ENCODE measurements at regions not wholly inside any gene's neighbourhood (a gene's known extent, or its start where the extent isn't known, plus 50 kb on each side); places are given as distances from the start of the nearest gene placed in this dataset.

- no peak for DNase-seq (ENCODE audit: low read depth)
- no peak overlapping the region for H3K4me3 ChIP-seq (ENCODE audit: low read depth, low read length)
- TF ChIP-seq CTCF (IDR thresholded peaks at IDR 0.05; ENCODE audit: insufficient read depth, low read length) = no peak
Observed at GRCh38 chr10:128697437-128697836, 571.2 kb upstream of the MKI67 start.

DNA sequence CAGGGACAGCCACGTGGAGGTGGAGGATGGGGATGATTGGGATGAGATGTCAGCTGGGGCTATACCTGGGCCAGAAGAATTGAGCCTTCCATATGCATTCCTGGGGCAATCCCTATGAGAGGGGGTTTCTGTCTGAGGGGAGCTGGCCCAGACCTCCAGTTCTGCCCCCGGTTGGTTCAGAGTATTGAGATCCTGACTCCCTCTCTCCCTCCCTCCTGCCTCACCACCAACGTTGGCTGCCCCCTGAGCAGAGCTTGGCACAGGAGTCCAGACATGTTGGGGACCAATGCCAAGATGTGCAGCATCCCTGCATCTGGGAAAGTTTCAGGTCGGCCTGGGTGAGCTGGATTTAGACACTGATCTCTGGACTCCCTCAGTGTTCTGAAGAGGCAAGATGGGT lies 575.2 kb upstream of the MKI67 start:
- no peak for TF ChIP-seq CTCF (IDR thresholded peaks at IDR 0.05; ENCODE audit: insufficient read depth, low read length)
- no peak overlapping the region for H3K4me3 ChIP-seq (ENCODE audit: low read depth, low read length)
- DNase-seq (ENCODE audit: low read depth) = no peak

- no peak for TF ChIP-seq CTCF (IDR thresholded peaks at IDR 0.05; ENCODE audit: insufficient read depth, low read length)
- no peak overlapping the region for H3K4me3 ChIP-seq (ENCODE audit: low read depth, low read length)
- DNase-seq (ENCODE audit: low read depth) = no peak
Observed at GRCh38 chr10:128701837-128702236, 575.6 kb upstream of the MKI67 start.

- no peak overlapping the region for H3K4me3 ChIP-seq (ENCODE audit: low read depth, low read length)
- DNase-seq (ENCODE audit: low read depth) = no peak
- TF ChIP-seq CTCF (IDR thresholded peaks at IDR 0.05; ENCODE audit: insufficient read depth, low read length) = no peak
Observed at GRCh38 chr10:128704716-128705115, 578.5 kb upstream of the MKI67 start.

- no peak for DNase-seq (ENCODE audit: low read depth)
- H3K4me3 ChIP-seq (ENCODE audit: low read depth, low read length) = no peak overlapping the region
- TF ChIP-seq CTCF (IDR thresholded peaks at IDR 0.05; ENCODE audit: insufficient read depth, low read length) = no peak
Observed at GRCh38 chr10:128708182-128708581, 582.0 kb upstream of the MKI67 start.

DNA sequence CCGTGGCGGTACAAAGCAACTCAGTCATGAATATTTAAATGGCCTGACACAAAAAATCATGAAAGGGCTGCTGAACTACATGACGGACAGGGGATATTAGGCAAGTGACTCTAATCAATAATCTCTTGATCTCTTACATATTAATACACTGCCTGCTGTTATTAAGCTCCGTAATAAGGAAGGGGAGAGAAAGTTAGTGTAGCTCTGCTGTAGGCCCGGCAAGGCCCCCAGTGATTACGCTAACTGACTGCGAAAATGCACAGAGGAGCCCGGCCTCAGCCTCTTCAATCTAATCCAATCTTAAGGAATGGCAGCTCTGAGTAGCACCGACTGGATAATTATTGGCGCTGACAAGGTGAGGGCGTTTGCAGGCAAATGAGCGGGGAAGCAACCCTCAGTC lies 583.5 kb upstream of the MKI67 start:
- H3K4me3 ChIP-seq (ENCODE audit: low read depth, low read length) = no peak overlapping the region
- TF ChIP-seq CTCF (IDR thresholded peaks at IDR 0.05; ENCODE audit: insufficient read depth, low read length) = no peak
- DNase-seq (ENCODE audit: low read depth) = no peak

- no peak for TF ChIP-seq CTCF (IDR thresholded peaks at IDR 0.05; ENCODE audit: insufficient read depth, low read length)
- DNase-seq (ENCODE audit: low read depth) = no peak
Observed at GRCh38 chr10:128710098-128710797, 584.0 kb upstream of the MKI67 start.

More at GRCh38 chr10:128710098-128710797, 584.0 kb upstream of the MKI67 start:
- no peak overlapping the region for H3K4me3 ChIP-seq (ENCODE audit: low read depth, low read length)

Data from fibroblast of the aortic adventitia (primary cell).